Fibroblast of mammary gland (primary cell): ENCODE measurements at regions not wholly inside any gene's neighbourhood (a gene's known extent, or its start where the extent isn't known, plus 50 kb on each side); places are given as distances from the start of the nearest gene placed in this dataset.
A peak's percentile ranks its signal among the peaks of the same experiment; 100 is the strongest.

Experiments used
- DNase-seq: peaks from one replicate; pipeline ENCODE4 v3.0.0-alpha.2; 2010; ENCODE audit warnings: low read depth
- H3K4me3 ChIP-seq: 2 replicates; pipeline ENCODE4 v1.5.1; 2011; ENCODE audit warnings: low read depth, mild to moderate bottlenecking, low read length, moderate library complexity; ENCODE audit not compliant: control insufficient read depth
- TF ChIP-seq, protein P1 (sequence below): conservative IDR thresholded peaks from 2 replicates; pipeline ENCODE4 v1.5.1; 2011; ENCODE audit warnings: low read depth, low read length, inconsistent platforms; ENCODE audit not compliant: control insufficient read depth, insufficient read depth

DNA sequence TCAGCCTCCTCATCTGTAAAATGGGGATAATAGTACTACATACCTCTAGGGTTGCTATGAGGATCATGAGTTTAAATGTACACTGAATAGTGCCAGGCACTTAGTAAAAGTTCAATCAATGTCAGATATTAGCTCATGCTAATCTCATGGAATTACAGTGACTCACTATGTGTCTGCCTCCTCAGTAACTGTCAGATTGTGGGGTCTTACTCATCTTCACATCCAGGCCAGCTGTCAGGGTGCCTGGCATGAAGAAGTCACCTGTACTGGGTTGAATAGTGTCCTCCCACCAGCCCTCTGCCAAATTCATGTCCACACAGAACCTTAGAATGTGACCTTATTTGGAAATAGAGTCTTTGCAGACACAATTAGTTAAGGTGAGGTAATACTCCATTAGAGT, 54.3 kb upstream of the STIM2 start:
- no peak overlapping the region for H3K4me3 ChIP-seq
- TF ChIP-seq, protein P1, sequence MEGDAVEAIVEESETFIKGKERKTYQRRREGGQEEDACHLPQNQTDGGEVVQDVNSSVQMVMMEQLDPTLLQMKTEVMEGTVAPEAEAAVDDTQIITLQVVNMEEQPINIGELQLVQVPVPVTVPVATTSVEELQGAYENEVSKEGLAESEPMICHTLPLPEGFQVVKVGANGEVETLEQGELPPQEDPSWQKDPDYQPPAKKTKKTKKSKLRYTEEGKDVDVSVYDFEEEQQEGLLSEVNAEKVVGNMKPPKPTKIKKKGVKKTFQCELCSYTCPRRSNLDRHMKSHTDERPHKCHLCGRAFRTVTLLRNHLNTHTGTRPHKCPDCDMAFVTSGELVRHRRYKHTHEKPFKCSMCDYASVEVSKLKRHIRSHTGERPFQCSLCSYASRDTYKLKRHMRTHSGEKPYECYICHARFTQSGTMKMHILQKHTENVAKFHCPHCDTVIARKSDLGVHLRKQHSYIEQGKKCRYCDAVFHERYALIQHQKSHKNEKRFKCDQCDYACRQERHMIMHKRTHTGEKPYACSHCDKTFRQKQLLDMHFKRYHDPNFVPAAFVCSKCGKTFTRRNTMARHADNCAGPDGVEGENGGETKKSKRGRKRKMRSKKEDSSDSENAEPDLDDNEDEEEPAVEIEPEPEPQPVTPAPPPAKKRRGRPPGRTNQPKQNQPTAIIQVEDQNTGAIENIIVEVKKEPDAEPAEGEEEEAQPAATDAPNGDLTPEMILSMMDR, result no peak
- DNase-seq, result peak; percentile 51

DNA sequence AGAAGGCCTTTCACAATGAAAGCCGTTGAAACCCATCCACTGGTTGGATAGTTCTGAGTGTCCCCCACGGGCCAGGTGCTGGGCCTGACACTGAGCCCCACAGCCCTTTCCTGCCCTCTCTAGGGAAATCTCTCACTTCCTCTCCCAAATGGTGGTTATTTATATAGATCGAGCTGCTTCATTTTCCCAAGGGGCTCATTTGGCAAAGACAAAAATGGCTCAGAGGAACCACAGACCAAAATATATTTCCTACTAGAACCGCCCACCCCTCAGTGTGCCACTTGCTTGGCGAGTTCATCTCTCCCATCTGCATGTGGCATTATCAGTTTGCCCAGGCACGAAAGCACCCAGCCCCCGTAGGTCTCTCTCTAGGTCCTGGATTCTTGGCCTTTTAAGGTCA, 53.3 kb upstream of the STIM2 start:
- H3K4me3 ChIP-seq, result no peak overlapping the region
- DNase-seq, result peak; percentile 40
- TF ChIP-seq, protein P1, result no peak

DNA sequence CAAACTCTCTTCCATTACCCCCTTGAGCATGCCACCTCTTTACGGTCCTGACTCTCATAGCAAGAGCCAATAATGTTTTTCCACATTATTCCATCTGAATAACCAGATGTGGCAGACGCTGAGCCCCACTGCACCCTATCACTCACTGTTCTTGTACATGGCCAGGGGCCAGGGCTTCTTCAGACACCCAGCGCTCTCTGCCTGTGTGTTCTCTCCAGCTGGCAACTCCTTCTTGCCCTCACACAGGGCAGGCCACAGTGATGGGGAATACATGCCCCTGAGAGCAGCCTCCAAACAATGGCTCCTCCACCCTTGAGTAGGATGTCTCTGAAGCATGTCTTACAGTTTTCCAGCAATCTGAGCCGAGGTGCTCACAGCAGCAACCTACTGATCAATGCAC, 50.8 kb upstream of the STIM2 start:
- no peak for DNase-seq
- TF ChIP-seq, protein P1, result no peak
- no peak overlapping the region for H3K4me3 ChIP-seq
